IPS-NIHi7 (cell line): ENCODE measurements at regions not wholly inside any gene's neighbourhood (a gene's known extent, or its start where the extent isn't known, plus 50 kb on each side); places are given as distances from the start of the nearest gene placed in this dataset.

Experiments
- DNase-seq: peaks from one replicate; pipeline ENCODE4 v3.0.0; 2012; ENCODE audit warnings: mixed read lengths; ENCODE audit errors: extremely low spot score

DNA sequence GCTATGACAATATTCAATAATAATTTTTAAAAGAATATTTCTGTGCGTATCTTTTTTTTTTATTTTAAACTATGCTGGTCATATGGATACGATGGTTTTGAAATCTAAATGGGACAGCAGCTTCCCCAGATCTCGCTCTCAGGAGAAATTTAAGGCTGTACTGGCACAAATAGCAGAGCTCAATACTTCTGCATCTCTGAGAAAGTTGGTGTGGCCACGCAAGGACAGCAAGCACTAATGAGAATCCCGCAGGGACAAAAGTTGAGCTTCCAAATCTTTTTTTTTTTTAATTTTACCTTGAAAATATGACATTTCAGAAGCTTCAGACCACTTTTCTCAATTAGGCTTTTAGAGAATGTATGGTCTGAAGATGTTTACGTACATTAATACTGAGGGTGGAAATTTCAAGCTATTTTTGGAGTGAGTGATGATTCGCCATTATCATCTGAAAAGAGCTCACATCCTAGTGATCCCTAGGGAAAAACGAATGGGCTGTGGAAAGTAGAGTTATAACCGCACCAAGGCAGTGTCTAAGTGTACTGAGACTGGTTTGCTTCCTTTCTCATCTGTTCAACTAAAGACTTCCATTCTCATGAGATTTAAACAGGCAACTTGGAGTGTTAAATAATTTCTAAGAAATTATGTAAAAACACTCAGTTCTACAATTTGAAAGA, 840.0 kb downstream of the C6orf118 start:
- DNase-seq = no peak

DNA sequence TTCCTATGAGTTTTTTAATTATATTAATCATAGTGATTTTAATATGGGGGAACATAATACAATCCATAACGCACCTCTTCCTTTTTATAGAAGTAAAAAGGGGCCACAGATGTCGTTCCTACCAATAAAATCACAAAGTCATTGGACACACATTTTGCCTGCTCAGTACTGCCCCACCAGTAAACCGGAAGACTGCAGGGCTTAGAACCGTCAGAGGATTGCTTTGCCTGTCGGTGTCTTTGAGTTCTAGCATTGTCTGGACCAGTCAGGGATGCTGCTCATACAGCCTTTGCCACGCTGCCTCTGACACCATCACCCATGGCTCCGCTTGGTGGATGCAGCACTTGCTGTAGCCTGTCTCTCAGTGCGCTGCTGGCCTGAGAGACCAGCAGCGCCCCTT, 853.6 kb downstream of the C6orf118 start:
- DNase-seq = peak; percentile 27

DNA sequence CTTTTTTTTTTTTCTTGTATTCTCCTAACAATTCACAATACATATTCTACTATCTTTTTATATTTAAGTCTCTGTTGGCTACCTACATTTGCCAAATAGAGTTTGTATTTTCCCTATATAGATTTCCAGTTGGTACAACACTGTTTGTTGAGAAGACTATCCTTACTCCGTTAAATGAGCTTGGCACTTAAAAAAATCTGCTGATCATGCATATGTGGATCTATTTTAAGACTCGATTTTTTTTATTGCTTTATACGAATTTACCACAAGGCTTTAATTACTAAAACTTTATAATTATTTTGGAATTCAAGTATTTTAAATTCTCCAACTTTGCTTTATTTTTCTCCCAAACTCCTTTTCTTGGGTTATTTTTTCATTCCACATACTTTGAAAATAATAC, 855.6 kb downstream of the C6orf118 start:
- DNase-seq = no peak

DNA sequence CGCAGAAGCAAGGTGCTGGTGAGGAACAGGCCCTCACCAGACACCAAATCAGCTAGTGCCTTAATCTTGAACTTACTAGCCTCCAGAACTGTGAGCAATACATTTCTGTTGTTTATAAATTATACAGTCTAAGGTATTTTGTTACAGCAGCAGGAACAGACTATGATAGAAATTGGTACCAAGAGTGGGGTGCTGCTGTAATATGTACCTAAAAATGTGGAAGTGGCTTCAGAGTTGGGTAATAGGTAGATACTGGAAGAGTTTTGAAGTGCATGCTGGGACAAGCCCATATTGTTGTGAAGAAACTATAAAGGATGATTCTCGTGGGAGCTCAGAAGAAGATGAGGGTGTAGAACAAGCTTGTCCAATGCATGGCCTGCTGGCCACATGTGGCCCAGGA, 866.8 kb downstream of the C6orf118 start:
- DNase-seq = no peak

DNA sequence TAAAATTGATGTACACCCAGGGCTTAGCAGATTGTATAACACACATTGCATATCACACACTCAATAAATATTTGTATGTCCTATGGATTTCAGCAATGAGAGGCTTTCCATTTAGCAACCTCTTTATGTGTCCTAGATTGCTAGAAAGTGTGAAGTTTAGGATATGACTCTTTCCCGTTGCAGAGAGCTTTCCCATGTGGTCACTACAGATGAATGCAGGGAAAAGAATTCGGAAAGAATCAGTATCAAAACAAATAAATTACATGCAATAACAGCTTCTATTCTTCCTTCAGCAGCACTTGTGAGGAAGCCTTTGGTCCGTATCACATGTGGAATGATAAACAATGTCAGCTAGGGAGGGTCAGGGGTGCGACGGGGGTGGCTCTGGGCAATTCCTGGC, 870.1 kb downstream of the C6orf118 start:
- DNase-seq = no peak

DNA sequence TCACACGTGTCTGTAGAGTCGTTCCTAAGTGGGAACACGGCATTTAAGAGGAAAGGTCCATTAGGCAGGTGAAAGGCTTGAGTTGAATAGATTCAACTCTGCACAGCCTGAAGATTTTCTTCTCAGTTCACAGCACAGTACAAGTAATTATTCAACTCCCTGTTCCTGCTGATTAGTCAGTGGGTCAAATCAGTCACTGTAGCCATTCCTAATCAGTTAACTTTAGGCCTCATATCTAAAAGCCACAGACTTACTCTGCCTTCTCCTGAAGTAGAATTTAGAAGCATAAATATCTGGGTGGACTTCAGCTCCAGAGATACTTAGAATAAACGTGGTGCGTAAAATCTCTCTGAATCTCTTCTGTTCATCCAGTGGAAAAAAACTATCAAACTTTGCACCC, 872.4 kb downstream of the C6orf118 start:
- no peak for DNase-seq

DNA sequence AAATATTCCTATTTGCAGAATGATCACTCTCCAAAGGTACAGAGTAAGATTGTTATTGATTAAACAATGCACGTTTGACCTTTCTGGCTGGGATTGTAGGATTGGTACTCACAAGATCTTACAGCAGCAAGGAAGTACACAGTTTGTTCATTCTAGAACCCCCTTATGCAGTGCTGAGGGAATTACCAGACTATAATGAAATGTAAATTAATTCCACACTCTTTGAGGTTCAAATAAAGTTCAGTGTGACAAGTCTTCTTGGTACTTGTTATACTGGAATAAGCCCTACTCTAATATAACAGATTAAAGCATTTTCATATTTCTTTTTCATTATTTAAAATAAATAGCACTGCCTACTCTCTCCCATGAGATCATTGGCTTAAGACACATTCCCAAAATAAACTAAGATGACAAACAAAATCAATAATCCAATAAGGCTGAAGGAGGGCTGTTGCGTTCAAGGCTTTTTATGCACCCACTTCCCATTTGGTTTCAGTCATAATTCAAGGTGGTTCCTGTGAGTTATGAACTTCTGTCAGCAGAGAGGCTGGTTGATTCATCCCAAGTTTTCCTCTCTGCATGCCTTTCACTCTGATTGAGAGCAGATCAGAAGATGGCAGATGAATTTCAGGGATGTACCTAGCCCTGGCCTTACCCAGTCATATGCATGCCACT, 881.5 kb downstream of the C6orf118 start:
- DNase-seq = no peak

DNA sequence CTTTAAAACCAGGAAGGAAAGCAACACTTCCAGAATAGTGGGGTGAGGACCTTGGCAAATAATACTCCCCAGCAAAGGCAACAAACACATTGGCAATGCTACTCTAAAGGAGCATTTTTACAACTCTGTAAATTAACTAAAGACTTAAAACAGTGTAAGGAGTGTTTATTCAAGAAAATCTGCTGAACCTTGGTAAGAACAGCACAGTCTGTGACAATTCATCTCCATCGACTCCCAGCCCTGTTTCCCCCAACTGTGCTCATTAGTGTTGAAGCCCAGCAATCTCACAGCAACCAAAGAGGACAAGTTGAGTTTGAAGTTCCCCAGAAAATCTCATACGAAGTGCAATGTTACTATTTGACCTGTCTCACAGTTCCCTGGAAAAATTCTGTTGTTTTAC, 884.9 kb downstream of the C6orf118 start:
- DNase-seq = no peak

DNA sequence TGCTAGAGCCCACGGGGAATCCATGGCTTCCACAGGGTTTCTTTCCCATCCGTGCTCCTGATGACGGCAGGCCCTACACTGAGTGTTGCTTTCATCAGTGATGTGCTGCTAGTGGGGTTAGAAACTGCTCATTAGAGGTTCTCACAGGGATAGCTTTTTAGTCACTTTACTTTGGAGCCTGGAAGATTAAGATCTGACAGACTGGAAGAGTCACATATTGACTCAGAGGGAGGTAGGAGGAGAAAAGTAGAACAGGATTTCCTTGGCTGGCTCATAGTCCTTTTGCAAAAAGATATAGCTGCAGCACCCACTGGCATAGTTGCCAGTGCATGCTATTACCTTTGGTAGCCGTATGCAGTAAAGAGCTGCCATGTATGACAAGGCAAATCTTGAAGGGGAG, 890.3 kb downstream of the C6orf118 start:
- DNase-seq = no peak

DNA sequence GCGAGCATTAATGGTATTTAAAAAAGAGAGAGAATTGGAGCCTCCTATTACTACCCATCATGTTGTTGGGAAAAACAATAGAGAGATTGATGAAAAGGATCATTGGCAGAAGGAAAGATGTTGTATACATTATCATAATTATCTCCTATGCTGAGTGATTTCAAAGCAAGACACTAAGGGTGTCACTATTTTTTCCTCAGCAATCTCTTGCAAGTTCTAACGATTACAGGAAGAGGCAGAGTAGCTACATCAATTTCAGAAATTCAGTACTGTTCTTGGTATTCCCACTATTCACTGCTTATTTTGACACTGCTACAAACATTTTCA, 891.2 kb downstream of the C6orf118 start:
- no peak for DNase-seq

DNA sequence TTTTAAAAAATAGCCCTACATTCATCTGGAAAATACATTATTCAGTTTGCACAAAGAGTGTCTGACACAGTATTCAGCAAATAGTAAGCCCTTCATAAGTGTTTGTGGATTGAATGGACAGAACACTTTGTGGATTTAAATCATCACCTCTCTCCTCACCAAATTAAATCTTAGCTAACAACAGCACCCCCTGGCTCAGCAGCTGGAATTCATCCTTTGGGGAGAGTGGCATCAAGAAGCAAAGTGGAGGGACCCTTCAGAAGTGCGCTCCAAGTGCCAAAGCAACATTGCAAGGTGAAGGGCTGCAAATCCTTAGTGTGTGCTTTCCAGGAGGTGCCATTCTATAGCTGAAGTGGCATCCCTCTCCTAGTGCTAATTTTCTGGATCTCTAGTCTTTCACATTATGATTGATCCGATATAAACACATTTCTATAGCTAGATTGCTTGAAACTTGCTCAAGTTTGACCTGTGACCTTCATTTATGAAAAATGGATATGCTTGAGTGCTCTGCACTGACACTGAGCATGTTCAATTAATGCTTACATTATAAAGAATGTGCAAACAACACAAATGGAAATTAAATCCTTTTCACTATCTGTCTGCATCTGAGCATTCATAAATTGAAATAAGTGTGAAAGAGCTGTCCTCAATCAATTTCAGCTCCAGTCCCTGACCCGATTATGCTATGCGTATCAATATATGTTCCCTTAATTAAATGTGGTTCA, 891.7 kb downstream of the C6orf118 start:
- DNase-seq = no peak

DNA sequence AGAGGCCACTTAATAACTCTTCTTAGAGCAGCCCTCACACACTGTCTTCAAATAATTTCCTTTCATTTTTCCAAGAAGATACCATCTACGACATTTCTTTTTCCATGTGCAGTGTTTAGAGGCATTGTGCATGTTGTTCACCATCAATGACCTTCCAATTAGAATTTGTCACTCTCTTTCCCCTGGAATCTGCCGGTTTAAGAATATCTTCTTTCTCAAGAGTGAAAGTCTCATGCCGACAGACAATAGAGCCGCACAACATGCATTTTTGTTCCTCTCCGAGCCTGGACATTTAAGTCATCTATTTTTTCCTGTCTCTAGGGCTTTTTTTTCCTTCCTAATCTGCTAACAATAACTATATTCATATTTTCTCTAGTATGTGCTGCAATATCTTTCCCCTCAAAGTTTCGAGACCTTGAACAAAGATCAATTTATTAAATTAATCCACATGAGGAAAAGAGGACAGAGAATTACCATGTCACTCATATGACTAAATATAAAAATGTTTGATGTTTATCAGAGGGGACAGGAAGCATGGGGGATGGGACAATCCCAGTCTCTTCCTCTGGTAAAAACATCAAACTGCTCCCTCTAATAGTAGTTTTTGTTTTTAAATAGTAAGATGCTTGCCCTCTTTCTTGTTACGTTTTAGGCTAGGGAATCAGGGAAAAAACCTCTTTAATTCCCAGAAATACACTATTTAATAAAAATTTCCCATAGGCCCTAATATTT, 893.4 kb downstream of the C6orf118 start:
- DNase-seq = no peak

DNA sequence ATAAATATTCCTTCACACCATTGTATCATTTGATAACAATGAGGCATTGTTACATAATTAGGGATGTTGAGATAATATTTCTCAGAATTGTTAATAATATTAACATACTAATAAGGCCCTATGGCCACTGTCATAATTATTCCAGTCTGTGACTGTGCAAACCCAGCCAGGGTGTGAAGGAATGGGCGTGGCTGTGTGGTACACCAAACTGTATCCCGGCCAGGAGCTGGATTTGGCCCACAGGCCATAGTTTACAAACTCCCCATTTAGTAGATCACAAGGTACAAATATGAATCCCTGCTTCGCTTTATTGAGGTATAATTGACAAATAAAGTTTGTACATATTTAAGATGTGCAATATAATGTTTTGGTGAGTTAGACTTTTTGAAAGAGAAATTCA, 894.7 kb downstream of the C6orf118 start:
- no peak for DNase-seq

DNA sequence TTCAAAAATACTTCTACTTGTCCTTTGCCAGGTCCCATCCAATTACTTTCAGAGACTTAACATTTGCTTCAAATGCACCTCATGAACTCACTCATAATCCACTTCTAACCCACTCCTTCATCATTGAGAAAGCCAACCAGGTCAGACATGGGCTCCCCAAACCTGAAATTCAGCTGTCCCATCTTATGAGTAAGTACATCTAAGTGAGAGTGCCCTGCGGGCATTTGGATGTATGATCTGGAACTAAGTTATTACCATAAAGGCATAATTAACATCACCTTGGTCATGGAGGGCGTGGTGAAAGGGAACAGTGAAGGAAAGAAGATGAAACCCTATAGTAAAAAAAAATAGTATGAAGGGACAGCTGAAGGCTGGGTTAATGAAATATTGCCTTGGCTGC, 896.8 kb downstream of the C6orf118 start:
- no peak for DNase-seq

DNA sequence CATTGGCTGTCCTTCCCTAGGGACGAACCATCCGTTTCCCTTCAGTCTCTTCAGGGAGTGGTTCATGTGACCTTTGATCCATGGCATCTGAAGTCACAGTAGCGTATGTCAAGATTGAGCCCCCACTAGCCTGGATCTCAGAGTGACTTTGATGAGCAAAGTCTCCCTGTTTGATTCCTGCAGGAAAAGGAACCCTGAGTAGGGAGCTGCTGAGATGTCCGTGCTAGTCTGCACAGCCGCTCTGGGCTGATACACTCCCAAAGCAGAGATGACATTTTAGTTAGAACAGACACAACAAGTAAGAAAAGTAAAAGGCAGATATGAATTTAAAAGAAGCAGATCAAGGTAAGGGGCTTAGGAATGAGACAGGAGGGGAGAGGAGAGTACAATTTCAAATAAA, 899.4 kb downstream of the C6orf118 start:
- DNase-seq = no peak

DNA sequence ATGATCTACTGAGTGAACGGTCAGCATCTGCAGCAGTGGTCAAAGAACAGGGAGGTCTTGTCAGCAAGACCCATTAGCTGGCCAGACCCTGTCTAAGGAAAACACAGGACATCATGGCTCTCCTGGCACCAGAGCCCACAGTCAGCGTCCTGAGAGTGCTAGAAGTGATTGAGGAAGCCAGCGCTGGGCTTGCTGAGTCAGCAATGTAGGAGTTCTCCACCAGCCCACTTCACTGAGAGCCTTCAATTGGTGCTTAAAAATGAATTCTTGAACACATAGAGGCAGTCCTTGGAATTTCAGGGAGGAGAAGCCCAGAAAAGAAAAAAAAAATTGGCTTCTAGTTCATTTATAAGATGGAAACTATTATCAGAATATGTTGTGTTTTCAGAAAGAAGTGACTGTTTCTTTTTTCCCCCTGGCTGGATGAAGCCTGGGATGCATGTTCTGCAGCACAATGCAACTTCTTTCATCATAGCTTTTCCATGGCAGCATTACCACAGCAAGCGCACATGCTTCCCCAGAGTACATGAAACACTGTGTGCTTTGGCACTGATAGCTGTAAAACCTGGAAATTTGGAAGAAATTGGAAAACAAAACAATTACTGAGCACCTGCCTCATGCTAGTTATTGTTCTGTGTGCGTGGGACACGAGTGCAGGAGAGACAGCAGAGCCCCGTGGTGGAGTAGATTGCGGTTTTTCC, 899.9 kb downstream of the C6orf118 start:
- DNase-seq = no peak

DNA sequence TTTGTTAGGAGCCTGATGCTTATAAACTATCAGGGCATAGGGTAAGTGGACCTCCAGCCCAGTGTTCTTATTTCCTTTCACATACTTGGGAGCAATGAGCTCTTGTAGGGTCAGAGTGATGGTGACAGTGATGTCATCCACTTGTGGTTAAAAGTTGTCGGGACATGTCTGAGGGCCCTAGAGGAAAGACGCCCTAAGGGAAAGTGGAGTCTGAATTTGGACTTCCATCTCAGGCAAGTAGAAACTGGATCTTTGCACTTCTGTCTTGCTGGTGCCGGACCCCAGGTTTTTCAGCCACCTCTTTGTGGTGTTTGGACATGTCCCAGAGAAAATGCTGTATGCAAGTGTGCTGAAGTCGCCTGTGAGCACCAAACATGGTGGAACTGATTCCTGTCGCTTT, 900.5 kb downstream of the C6orf118 start:
- DNase-seq = no peak

DNA sequence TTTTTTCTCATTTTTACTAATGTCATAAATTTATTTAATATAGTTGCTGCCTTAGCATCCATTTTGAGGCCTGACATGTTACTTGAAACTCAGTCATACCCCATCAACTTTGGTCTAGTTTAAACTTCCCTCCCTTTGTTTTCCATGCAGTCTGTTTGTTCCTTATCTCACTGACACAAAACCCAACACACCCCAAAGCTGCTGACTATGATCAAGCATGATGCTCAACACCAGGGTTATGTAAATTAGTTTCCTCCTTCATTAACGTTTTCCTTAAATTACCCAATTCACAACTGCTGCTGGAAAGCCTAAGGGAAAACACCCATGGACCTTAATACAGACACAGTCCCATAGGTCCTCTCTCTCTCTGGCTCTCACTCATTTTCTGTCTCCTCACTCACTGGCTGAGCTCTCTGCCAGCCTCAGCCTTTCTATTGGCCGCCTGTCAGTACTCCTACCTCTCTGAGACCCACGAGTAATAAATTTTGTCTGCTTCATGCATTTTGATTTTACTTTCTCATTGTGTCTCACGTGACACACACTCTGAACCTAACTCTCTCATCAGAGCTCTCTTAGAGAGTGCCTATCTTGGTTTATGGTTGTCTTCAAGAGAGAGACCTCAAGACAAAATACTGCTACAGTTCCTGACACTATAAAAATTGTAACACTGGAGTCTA, 904.5 kb downstream of the C6orf118 start:
- DNase-seq = no peak

DNA sequence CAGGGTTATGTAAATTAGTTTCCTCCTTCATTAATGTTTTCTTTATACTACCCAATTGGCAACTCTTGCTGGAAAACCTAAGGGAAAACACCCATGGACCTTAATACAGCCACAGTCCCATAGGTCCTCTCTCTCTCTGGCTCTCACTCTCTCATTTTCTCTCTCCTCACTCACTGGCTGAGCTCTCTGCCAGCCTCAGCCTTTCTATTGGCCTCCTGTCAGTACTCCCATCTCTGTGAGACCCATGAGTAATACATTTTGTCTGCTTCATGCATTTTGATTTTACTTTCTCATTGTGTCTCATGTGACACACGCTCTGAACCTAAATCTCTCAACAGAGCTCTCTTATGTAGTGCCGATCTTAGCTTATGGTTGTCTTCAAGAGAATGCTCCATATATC, 907.5 kb downstream of the C6orf118 start:
- no peak for DNase-seq

DNA sequence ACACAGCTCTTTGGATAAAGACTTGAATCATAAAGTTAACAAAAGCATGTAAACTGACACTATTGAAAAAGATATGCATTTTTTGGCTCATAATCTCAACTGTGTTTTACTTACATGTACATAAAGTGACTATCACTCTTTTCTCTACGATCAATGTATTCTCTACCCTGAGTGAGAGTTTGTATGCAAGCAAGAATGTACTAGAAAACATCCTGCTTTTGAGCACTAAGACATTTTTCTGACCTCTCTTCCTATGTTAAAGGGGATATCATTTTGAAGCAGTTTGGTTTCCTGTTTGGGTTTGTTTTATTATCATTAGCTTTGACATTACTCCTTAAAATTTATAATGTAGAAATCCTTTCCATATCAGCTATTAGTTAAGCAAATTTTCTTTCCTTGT, 910.8 kb downstream of the C6orf118 start:
- no peak for DNase-seq
